Lower leg skin (tissue), 4 donors: ENCODE measurements at regions not wholly inside any gene's neighbourhood (a gene's known extent, or its start where the extent isn't known, plus 50 kb on each side); places are given as distances from the start of the nearest gene placed in this dataset.
"Not testable (repeated sequence)": the region's sequence is repeated elsewhere in the genome, so short reads cannot be mapped to it uniquely, and the experiment has no call there.

Experiments
- DNase-seq, 2 donors: peaks; one replicate each; pipeline ENCODE4 v3.0.0-alpha.2; 2019; ENCODE audit warnings: low spot score in 2 of 2
- H3K4me3 ChIP-seq: fragments of 200-600 bp; sonication (generic); 2 replicates; pipeline ENCODE4 v1.5.1; 2017; ENCODE audit warnings: mild to moderate bottlenecking, low read depth; ENCODE audit not compliant: poor library complexity, severe bottlenecking
- POLR2A ChIP-seq, 2 donors: fragments of 450-650 bp; IDR thresholded peaks; one replicate each; pipeline ENCODE4 v1.6.1; 2016 to 2017; ENCODE audit warnings: antibody characterized with exemption in 2 of 2, mild to moderate bottlenecking in 1 of 2, moderate library complexity in 1 of 2
- WGBS, 2 donors: methylation state at CpG; one replicate each; pipeline ENCODE4 v1.1.5; 2018; 5-methylcytosine and 5-hydroxymethylcytosine counted together
- intact Hi-C: fragments of 100-400 bp; cut with DNase I; formaldehyde crosslinking; loops from one replicate; pipeline ENCODE4 v1.15.0; 2023; ENCODE audit warnings: low total_unique reads
- TF ChIP-seq, protein P1 (sequence below), 3 donors: fragments of 450-650 bp; IDR thresholded peaks; one replicate each; pipeline ENCODE4 v1.5.1; 2016; ENCODE audit warnings: antibody characterized with exemption in 3 of 3, mild to moderate bottlenecking in 3 of 3, moderate library complexity in 2 of 3

DNA sequence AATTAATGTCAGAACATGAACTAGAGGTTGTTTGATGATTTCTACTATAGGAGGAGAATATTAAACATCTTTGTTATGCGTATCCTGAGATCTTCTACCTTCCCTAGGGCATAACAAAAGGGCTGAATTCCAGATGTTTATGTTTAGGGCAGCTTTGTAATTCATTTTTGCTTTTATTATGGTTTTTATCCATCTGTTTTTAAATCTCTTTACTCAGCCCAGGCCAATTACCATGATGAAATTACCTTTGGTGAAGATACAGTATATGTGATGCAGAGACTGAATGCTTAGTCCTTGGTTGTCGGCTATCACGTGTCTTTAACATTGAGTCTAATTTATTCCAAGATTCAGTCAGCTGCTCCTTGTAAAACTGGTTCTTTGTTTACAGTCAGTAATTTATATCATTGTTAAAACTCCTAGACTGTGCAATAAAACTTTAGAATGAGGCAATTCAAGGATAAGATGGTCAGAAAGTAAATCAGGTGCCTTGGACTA is 176.9 kb downstream of the CTH start:
- 49 to 51% methylated on average over 3 of the region's 3 CpGs for WGBS, 2 donors
- intact Hi-C loops: no loop called here
- no peak for DNase-seq

DNA sequence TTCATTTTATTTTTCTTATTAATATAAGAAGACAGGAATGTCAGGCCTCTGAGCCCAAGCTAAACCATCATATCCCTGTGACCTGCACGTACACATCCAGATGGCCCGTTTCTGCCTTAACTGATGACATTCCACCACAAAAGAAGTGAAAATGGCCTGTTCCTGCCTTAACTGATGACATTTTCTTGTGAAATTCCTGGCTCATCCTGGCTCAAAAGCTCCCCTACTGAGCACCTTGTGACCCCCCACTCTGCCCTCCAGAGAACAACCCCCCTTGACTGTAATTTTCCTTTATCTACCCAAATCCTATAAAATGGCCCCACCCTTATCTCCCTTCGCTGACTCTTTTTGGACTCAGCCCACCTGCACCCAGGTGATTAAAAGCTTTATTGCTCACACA is 182.5 kb downstream of the CTH start:
- 79 to 87% methylated on average over 3 of the region's 3 CpGs for WGBS, 2 donors
- intact Hi-C loops, DNase-seq, H3K4me3 ChIP-seq: not testable (repeated sequence)

More for the DNA sequence above, 176.9 kb downstream of the CTH start:
- H3K4me3 ChIP-seq: no peak overlapping the region
- no peak for TF ChIP-seq POLR2A (IDR thresholded peaks at IDR 0.05)

DNA sequence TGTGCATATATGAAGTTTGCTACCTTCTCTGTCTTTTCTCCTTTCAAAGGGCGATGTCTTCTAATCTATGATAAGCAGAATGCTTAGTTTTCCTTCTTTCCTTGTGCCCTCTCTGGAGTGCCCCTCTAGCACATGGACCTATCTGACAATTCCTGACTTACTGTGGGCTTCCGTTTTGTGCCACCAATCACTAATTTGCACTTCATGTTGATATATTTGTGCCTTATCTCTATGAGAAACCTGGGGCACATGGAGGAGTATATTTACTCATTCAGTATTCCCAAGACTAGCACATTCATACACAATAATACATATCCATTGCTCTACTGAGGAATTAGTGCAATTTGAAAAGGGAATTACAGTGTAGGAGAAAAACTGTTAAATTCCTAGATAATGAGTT is 197.7 kb downstream of the CTH start:
- intact Hi-C loops: no loop called here
- no peak overlapping the region for H3K4me3 ChIP-seq
- WGBS, 2 donors: 88 to 89% methylated on average over 2 of the region's 2 CpGs
- TF ChIP-seq POLR2A (IDR thresholded peaks at IDR 0.05): no peak
- TF ChIP-seq, protein P1, sequence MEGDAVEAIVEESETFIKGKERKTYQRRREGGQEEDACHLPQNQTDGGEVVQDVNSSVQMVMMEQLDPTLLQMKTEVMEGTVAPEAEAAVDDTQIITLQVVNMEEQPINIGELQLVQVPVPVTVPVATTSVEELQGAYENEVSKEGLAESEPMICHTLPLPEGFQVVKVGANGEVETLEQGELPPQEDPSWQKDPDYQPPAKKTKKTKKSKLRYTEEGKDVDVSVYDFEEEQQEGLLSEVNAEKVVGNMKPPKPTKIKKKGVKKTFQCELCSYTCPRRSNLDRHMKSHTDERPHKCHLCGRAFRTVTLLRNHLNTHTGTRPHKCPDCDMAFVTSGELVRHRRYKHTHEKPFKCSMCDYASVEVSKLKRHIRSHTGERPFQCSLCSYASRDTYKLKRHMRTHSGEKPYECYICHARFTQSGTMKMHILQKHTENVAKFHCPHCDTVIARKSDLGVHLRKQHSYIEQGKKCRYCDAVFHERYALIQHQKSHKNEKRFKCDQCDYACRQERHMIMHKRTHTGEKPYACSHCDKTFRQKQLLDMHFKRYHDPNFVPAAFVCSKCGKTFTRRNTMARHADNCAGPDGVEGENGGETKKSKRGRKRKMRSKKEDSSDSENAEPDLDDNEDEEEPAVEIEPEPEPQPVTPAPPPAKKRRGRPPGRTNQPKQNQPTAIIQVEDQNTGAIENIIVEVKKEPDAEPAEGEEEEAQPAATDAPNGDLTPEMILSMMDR (IDR thresholded peaks at IDR 0.05): no peak
- DNase-seq: no peak

DNA sequence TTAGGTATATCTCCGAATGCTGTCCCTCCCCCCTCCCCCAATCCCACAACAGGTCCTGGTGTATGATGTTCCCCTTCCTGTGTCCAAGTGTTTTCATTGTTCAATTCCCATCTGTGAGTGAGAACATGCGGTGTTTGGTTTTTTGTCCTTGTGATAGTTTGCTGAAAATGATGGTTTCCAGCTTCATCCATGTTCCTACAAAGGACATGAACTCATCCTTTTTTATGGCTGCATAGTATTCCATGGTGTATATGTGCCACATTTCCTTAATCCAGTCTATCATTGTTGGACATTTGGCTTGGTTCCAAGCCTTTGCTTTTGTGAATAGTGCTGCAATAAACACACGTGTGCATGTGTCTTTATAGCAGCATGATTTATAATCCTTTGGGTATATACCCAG is 199.1 kb downstream of the CTH start:
- DNase-seq, H3K4me3 ChIP-seq, intact Hi-C loops: not testable (repeated sequence)
- WGBS, 2 donors: 82 to 86% methylated on average over 3 of the region's 3 CpGs

DNA sequence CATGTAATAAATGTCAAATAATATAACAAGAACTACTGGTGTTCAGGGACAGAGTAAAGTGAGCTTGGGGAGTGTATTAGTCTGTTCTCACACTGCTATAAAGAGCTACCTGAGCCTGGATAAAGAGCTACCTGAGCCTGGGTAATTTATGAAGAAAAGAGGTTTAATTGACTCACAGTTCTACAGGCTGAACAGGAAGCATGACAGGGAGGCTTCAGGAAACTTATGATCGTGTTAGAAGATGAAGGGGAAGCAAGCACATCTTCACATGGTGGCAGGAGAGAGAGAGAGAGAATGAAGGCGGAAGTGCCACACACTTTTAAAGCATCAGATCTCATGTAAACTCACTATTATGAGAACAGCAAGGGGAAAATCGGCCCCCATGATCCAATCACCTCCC is 205.9 kb downstream of the CTH start:
- 63 to 80% methylated on average over 3 of the region's 3 CpGs for WGBS, 2 donors
- TF ChIP-seq, protein P1 (IDR thresholded peaks at IDR 0.05): no peak
- no peak for TF ChIP-seq POLR2A (IDR thresholded peaks at IDR 0.05)
- DNase-seq: no peak
- H3K4me3 ChIP-seq: no peak overlapping the region
- intact Hi-C loops: no loop called here

DNA sequence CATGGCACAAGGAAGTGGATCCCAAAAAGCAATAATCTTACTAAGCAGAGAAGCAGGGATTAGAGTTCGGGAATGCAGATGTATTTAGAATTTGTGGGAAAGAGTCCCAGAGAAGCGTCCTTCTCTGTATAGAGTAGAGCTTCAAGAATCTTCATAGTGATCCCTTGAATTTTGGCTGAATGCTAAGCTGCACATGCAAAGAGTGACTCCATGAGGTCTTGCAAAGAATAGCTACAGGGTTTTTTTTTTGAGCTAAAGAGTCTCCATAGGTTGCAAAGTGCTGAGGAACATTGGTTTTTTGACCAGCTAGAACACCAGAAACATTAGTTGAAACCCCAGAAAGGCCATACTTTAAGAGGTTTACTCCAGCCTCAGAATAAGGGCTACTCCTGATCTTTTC is 206.7 kb downstream of the CTH start:
- no peak for DNase-seq
- WGBS, 2 donors: 82 to 97% methylated on average over 2 of the region's 2 CpGs
- no peak overlapping the region for H3K4me3 ChIP-seq
- intact Hi-C loops: no loop called here
- TF ChIP-seq, protein P1 (IDR thresholded peaks at IDR 0.05): no peak

DNA sequence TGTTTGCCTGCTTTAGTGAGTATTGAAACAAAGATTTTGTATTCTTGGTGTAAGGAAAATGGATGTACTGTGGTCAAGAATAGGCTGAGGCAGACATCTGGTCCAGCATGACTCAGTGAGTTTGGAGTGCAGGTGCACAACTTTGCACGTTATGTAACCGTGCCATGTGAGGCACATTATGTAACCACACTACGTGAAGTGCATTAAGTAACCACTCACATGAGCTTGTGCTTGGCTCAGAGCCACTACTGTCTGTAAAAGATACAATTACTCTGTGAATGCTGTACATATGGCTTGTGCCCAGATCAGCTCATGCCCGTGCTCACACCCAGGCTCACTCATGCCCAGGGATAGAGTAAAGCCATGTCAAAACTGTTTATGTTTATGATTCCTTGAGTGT is 216.8 kb downstream of the CTH start:
- 22 to 33% methylated on average over 4 of the region's 4 CpGs for WGBS, 2 donors
- no peak for DNase-seq
- H3K4me3 ChIP-seq: no peak overlapping the region
- intact Hi-C loops: no loop called here
- TF ChIP-seq POLR2A (IDR thresholded peaks at IDR 0.05): no peak
- TF ChIP-seq, protein P1 (IDR thresholded peaks at IDR 0.05): no peak
